Activated CD8-positive, alpha-beta T cell treated with anti-CD3 and anti-CD28 coated beads for 36 hours (primary cell): ENCODE measurements at regions not wholly inside any gene's neighbourhood (a gene's known extent, or its start where the extent isn't known, plus 50 kb on each side); places are given as distances from the start of the nearest gene placed in this dataset.

ENCODE experiments used
- ATAC-seq: fragments of 200-7000 bp; cut with Tn5 transposase; one replicate; pipeline ENCODE4 v1.10.0; 2021; ENCODE audit warnings: mild to moderate bottlenecking, moderate library complexity
- CTCF ChIA-PET: fragments of 350-600 bp; sonication (Branson Sonifier 250); formaldehyde crosslinking; loops from one replicate; lab custom pipeline; 2021; ENCODE audit warnings: antibody characterized with exemption; lab: Charles Lee
- POLR2A ChIA-PET: fragments of 350-600 bp; sonication (Branson Sonifier 250); formaldehyde crosslinking; loops from one replicate; lab custom pipeline; 2021; ENCODE audit warnings: antibody characterized with exemption; lab: Charles Lee
- DNase-seq: peaks from one replicate; pipeline ENCODE4 v3.0.0-alpha.2; 2020
- H3K27ac Mint-ChIP-seq: one replicate; pipeline ENCODE4 v1.8.0; 2021; ENCODE audit warnings: mild to moderate bottlenecking, mixed read lengths
- H3K27me3 Mint-ChIP-seq: one replicate; pipeline ENCODE4 v1.8.0; 2021; ENCODE audit warnings: mixed read lengths
- H3K36me3 Mint-ChIP-seq: one replicate; pipeline ENCODE4 v1.8.0; 2021; ENCODE audit warnings: low read depth, mixed read lengths
- H3K4me1 Mint-ChIP-seq: one replicate; pipeline ENCODE4 v1.8.0; 2021; ENCODE audit warnings: low read depth, mixed read lengths
- H3K4me3 Mint-ChIP-seq: one replicate; pipeline ENCODE4 v1.8.0; 2021; ENCODE audit warnings: mild to moderate bottlenecking, moderate library complexity, mixed read lengths
- H3K9me3 Mint-ChIP-seq: one replicate; pipeline ENCODE4 v1.8.0; 2021; ENCODE audit warnings: mixed read lengths
- CTCF ChIP-seq: fragments of 200-600 bp; IDR thresholded peaks from one replicate; pipeline ENCODE4 v1.8.0; 2022; ENCODE audit warnings: antibody characterized with exemption, mild to moderate bottlenecking
- intact Hi-C: fragments of 100-400 bp; cut with micrococcal nuclease; formaldehyde crosslinking; loops from one replicate; pipeline ENCODE4 v1.10.0; 2022

DNA sequence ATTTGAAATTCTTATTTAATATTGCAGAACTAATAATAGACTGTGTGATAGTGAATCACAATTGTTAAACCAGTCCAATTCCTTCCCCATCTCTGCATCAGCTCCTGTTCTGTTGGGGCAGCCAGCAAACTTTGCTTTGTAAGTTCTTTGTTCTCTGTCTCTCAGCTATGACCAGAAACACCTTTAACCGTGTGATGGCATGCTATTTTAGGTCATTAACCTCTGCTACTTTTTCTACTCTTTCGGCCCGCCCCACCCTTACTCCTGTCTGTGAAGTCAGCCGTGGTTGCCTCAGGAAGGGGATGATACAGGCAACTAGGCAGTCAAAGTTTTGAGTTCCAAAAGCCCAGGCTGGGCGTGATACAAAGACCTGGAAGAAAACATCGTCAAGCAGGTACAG, 51.3 kb upstream of the EGFL6 start:
- no peaks in the 10 kb centered on the region for H3K36me3 Mint-ChIP-seq
- H3K4me3 Mint-ChIP-seq: no peak overlapping the region
- intact Hi-C loops: no loop called here
- no peak overlapping the region for H3K27ac Mint-ChIP-seq
- no peaks in the 10 kb centered on the region for H3K9me3 Mint-ChIP-seq
- ATAC-seq (no peak), DNase-seq (no peak)
- ChIA-PET CTCF (interaction anchor here (1.2 to 2.1 kb wide), 2 partner anchors 11 to 128 kb away, joined by 3 to 8 read pairs; no protein-coding TSS in a partner anchor), POLR2A (no interaction called here)
- H3K4me1 Mint-ChIP-seq: peaks cover 2% of the 10 kb centered on the region
- no peaks in the 10 kb centered on the region for H3K27me3 Mint-ChIP-seq
- TF ChIP-seq CTCF: no peak

- CTCF ChIA-PET: no interaction called here
- POLR2A ChIA-PET: no interaction called here
- H3K4me3 Mint-ChIP-seq: no peak overlapping the region
- DNase-seq: no peak
- intact Hi-C loops: no loop called here
- no peaks in the 10 kb centered on the region for H3K36me3 Mint-ChIP-seq
- peaks cover 2% of the 10 kb centered on the region for H3K4me1 Mint-ChIP-seq
- H3K27me3 Mint-ChIP-seq: no peaks in the 10 kb centered on the region
- no peak for ATAC-seq
- TF ChIP-seq CTCF: no peak
- no peaks in the 10 kb centered on the region for H3K9me3 Mint-ChIP-seq
- H3K27ac Mint-ChIP-seq: no peak overlapping the region
These were observed 54.0 kb upstream of the EGFL6 start for GRCh38 chrX:13515211-13515930.

GRCh38 chrX:13511944-13512330, 57.5 kb upstream of the EGFL6 start:
- intact Hi-C loops: no loop called here
- no peak overlapping the region for H3K4me3 Mint-ChIP-seq
- no peak overlapping the region for H3K27ac Mint-ChIP-seq
- H3K36me3 Mint-ChIP-seq: no peaks in the 10 kb centered on the region
- H3K4me1 Mint-ChIP-seq: no peaks in the 10 kb centered on the region
- DNase-seq (no peak), ATAC-seq (no peak)
- ChIA-PET CTCF (interaction anchor here (4.3 kb wide), 1 partner anchor 134 kb away, joined by 16 read pairs; no protein-coding TSS in a partner anchor), POLR2A (no interaction called here)
- H3K9me3 Mint-ChIP-seq: no peaks in the 10 kb centered on the region
- no peaks in the 10 kb centered on the region for H3K27me3 Mint-ChIP-seq
- TF ChIP-seq CTCF: no peak

DNA sequence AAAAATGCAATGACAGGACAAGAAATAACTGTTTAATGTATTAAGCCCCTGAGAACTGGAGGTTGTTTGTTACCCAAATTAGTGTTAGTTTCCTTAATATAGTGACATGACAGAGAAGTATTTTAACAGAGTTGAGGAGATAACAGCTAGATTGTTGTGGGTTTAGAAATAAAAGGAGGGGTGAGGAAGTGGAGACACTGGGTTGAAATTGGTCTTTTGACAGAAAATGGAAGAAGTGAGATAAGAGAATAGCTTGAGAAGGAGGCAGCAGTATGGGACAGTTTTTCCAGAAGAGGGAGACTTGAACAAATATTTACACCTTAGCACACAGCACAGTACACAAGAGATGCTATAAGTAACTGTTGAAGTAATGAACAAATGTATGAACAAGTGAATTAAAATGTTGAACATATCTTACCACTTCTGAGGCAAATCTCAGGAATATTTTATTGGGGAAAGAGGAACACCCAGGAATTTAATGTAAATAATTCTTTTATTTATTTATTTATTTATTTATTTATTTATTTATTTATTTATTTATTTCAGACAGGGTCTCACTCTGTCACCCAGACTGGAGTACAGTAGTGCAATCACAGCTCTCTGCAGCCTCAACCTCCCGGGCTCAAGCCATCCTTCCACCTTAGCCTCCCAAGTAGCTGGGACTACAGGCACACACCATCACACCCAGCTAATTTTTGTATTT, 58.0 kb upstream of the EGFL6 start:
- ATAC-seq (no peak), DNase-seq (no peak)
- Mint-ChIP-seq H3K36me3 (no peaks in the 10 kb centered on the region), H3K4me1 (no peaks in the 10 kb centered on the region), H3K9me3 (no peaks in the 10 kb centered on the region), H3K27me3 (no peaks in the 10 kb centered on the region), H3K4me3 (no peak overlapping the region), H3K27ac (no peak overlapping the region)
- ChIA-PET CTCF (interaction anchor here (4.3 kb wide), 1 partner anchor 135 kb away, joined by 16 read pairs; no protein-coding TSS in a partner anchor), POLR2A (no interaction called here)
- intact Hi-C loops: no loop called here
- no peak for TF ChIP-seq CTCF

GRCh38 chrX:13507893-13508292, 61.5 kb upstream of the EGFL6 start:
- no peak for DNase-seq
- H3K4me3 Mint-ChIP-seq: no peak overlapping the region
- H3K27me3 Mint-ChIP-seq: no peaks in the 10 kb centered on the region
- CTCF ChIA-PET: interaction anchor here (0.9 to 2.4 kb wide), 9 partner anchors 15 to 561 kb away, joined by 3 to 49 read pairs (median 6); no protein-coding TSS in a partner anchor
- H3K36me3 Mint-ChIP-seq: no peaks in the 10 kb centered on the region
- H3K9me3 Mint-ChIP-seq: no peaks in the 10 kb centered on the region
- POLR2A ChIA-PET: no interaction called here
- no peak for ATAC-seq
- intact Hi-C loops: loop anchor here (5.0 to 10.0 kb wide), 3 partner anchors 139 to 524 kb away; no protein-coding TSS in a partner anchor
- peaks cover 1% of the 10 kb centered on the region for H3K4me1 Mint-ChIP-seq
- no peak for TF ChIP-seq CTCF
- H3K27ac Mint-ChIP-seq: no peak overlapping the region
